NT2/D1 (cell line): ENCODE measurements at regions not wholly inside any gene's neighbourhood (a gene's known extent, or its start where the extent isn't known, plus 50 kb on each side); places are given as distances from the start of the nearest gene placed in this dataset.

ENCODE experiments used
- DNase-seq: peaks from one replicate; pipeline ENCODE4 v3.0.0-alpha.2; 2011; ENCODE audit warnings: low read depth, low spot score
- H3K27me3 ChIP-seq: 2 replicates; pipeline ENCODE4 v1.6.0; 2011; ENCODE audit warnings: mild to moderate bottlenecking; ENCODE audit not compliant: insufficient read length, insufficient read depth
- H3K36me3 ChIP-seq: 2 replicates; pipeline ENCODE4 v1.6.1; 2011; ENCODE audit warnings: mild to moderate bottlenecking, low read length, mixed read lengths; ENCODE audit not compliant: insufficient read depth, insufficient read length
- H3K4me1 ChIP-seq: 2 replicates; pipeline ENCODE4 v1.5.1; 2011; ENCODE audit not compliant: insufficient read depth, insufficient read length
- H3K4me3 ChIP-seq: 2 replicates; pipeline ENCODE4 v1.5.1; 2011; ENCODE audit warnings: low read depth; ENCODE audit not compliant: insufficient read length
- H3K9ac ChIP-seq: 2 replicates; pipeline ENCODE4 v1.6.0; 2011; ENCODE audit warnings: low read depth; ENCODE audit not compliant: insufficient read length
- H3K9me3 ChIP-seq: 2 replicates; pipeline ENCODE4 v1.5.1; 2011; ENCODE audit warnings: mild to moderate bottlenecking, low read length; ENCODE audit not compliant: insufficient read depth
- SUZ12 ChIP-seq: IDR thresholded peaks from 2 replicates; pipeline ENCODE4 v1.6.1; 2011; ENCODE audit not compliant: insufficient read length, insufficient read depth; ENCODE audit errors: extremely low read depth
- YY1 ChIP-seq: IDR thresholded peaks from 2 replicates; pipeline ENCODE4 v1.6.1; 2011; ENCODE audit not compliant: insufficient read length, insufficient read depth
- ZNF274 ChIP-seq: IDR thresholded peaks from 2 replicates; pipeline ENCODE4 v1.6.1; 2011; ENCODE audit warnings: mild to moderate bottlenecking, low read depth, low read length

DNA sequence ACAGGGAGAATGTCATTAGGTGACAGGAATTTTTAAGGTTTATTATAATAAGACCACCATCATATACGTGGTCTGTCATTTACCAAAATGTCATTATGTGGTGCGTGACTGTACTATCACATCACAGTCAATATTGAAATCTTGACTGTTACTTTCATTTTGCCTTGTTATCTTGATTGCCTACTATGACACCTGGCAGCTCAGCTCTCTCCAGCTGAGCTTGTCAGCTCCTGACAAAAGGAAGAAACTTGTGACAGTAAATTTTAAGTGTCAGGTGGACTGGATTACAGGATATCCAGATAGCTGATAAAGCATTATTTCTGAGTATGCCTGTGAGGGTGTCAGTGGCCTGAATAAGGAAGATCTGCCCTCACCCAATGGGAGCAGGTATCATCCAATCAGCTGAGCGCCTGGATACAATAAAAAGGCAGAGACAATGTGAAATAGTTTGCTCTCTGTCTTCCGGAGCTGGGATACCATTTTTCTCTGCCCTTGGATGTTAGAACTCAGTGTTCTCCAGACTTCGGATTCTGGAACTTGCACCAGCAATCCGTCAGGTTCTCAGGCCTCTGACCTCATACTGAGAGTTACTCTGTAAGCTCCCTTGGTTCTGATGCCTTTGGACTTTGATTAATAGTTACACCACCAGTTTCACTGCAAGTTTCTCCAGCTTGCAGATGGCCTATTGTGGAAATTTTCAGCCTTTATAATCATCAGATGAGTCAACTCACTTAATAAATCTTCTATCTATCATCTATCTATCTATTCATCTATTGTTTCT is 1454.7 kb upstream of the IGFBP7 start:
- H3K27me3 ChIP-seq: no peaks in the 10 kb centered on the region
- no peaks in the 10 kb centered on the region for H3K4me1 ChIP-seq
- no peaks in the 10 kb centered on the region for H3K36me3 ChIP-seq
- H3K9me3 ChIP-seq: peaks cover under 1% of the 10 kb centered on the region; the same call in 1 of the 2 replicates
- no peak overlapping the region for H3K9ac ChIP-seq
- TF ChIP-seq ZNF274 (no peak), YY1 (no peak), SUZ12 (no peak)
- no peak for DNase-seq
- H3K4me3 ChIP-seq: no peak overlapping the region

DNA sequence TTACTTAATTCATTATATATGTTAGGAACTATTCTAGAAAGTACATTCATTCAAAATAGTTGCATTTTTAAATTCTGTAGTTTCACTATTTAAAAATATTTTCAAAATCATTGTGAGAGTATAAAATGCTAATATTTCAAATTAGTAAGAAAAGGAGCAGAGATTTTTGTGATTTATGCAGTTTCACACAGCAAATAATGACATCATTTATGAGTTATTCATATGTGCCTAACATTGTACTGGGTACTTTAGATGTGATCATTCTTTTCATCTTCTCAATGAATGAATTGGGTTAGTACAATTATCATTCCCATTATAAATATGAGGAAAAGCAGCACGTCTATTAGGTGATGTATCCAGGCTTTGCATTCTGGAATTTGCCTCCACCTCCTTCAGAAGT is 1451.0 kb upstream of the IGFBP7 start:
- TF ChIP-seq SUZ12 (no peak), ZNF274 (no peak), YY1 (no peak)
- DNase-seq: no peak
- H3K9me3 ChIP-seq: no peaks in the 10 kb centered on the region
- H3K4me1 ChIP-seq: no peaks in the 10 kb centered on the region
- no peak overlapping the region for H3K9ac ChIP-seq
- no peaks in the 10 kb centered on the region for H3K36me3 ChIP-seq
- no peak overlapping the region for H3K4me3 ChIP-seq
- no peaks in the 10 kb centered on the region for H3K27me3 ChIP-seq

DNA sequence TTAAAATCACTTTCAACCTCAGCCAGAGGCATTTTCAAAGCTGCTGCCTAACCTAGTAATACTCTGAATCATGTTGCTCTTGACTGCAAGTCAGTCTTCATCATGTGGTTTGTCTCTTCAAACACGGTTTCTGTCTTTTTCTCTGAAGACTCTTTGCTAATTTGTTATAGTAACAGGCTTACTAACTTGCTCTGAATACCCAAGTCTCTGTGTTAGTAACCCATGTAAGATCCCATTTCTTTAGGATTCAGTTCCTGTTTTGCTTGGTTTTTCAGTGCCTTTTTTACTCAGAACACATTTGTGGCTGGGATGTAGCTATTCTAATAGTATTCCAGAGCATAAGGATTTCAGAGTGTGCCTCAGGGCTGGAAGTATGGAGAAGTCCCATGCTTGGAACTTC is 1450.6 kb upstream of the IGFBP7 start:
- Histone ChIP-seq H3K9ac (no peak overlapping the region), H3K4me1 (no peaks in the 10 kb centered on the region), H3K27me3 (no peaks in the 10 kb centered on the region), H3K36me3 (no peaks in the 10 kb centered on the region), H3K9me3 (no peaks in the 10 kb centered on the region), H3K4me3 (no peak overlapping the region)
- no peak for TF ChIP-seq SUZ12
- TF ChIP-seq YY1: no peak
- TF ChIP-seq ZNF274: no peak
- DNase-seq: no peak

DNA sequence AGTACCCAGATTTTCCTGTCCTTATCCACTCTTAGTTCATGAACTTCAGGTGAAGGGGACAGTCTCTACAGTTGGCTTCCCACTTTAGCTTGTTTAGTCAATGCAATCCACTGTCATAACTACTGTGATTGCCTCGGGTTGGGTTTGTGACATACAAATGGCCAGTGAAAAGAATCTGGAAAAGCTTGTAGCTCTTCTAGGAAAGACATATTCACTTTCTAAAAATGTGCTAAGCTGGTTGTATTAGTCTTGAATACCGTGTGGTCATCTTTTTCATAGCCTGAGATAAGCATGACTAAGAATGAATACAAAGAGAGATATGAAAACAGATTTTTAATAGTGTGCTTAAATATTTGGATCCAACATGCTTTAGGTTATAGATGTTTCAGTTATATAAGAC is 1443.5 kb upstream of the IGFBP7 start:
- no peak for TF ChIP-seq SUZ12
- TF ChIP-seq ZNF274: no peak
- no peak for TF ChIP-seq YY1
- DNase-seq: no peak

GRCh38 chr4:58553031-58553430 is 1442.8 kb upstream of the IGFBP7 start:
- no peak for DNase-seq
- Histone ChIP-seq H3K9me3 (no peaks in the 10 kb centered on the region), H3K9ac (no peak overlapping the region), H3K4me1 (no peaks in the 10 kb centered on the region), H3K36me3 (no peaks in the 10 kb centered on the region), H3K27me3 (no peaks in the 10 kb centered on the region), H3K4me3 (no peak overlapping the region)
- TF ChIP-seq SUZ12 (no peak), YY1 (no peak), ZNF274 (no peak)

More for the DNA sequence above, 1443.5 kb upstream of the IGFBP7 start:
- Histone ChIP-seq H3K36me3 (no peaks in the 10 kb centered on the region), H3K9me3 (no peaks in the 10 kb centered on the region), H3K4me1 (no peaks in the 10 kb centered on the region), H3K9ac (no peak overlapping the region), H3K27me3 (no peaks in the 10 kb centered on the region), H3K4me3 (no peak overlapping the region)

GRCh38 chr4:58551676-58552075 is 1441.5 kb upstream of the IGFBP7 start:
- Histone ChIP-seq H3K36me3 (no peaks in the 10 kb centered on the region), H3K4me3 (no peak overlapping the region), H3K27me3 (no peaks in the 10 kb centered on the region), H3K9ac (no peak overlapping the region), H3K9me3 (no peaks in the 10 kb centered on the region), H3K4me1 (no peaks in the 10 kb centered on the region)
- TF ChIP-seq YY1 (no peak), SUZ12 (no peak), ZNF274 (no peak)
- DNase-seq: no peak

- H3K4me1 ChIP-seq: no peaks in the 10 kb centered on the region
- H3K27me3 ChIP-seq: no peaks in the 10 kb centered on the region
- DNase-seq: no peak
- TF ChIP-seq ZNF274 (no peak), SUZ12 (no peak), YY1 (no peak)
- H3K4me3 ChIP-seq: no peak overlapping the region
- H3K9ac ChIP-seq: no peak overlapping the region
- H3K9me3 ChIP-seq: no peaks in the 10 kb centered on the region
- H3K36me3 ChIP-seq: no peaks in the 10 kb centered on the region
Observed at GRCh38 chr4:58543465-58543864, 1433.3 kb upstream of the IGFBP7 start.
